HepG2 (cell line): ENCODE measurements at regions not wholly inside any gene's neighbourhood (a gene's known extent, or its start where the extent isn't known, plus 50 kb on each side); places are given as distances from the start of the nearest gene placed in this dataset.

ENCODE experiments used
- ATAC-seq: fragments of 200-7000 bp; cut with Tn5 transposase; 3 replicates; pipeline ENCODE4 v1.9.1; 2020; ENCODE audit warnings: mild to moderate bottlenecking, moderate library complexity
- BruUV-seq: library from RNA; stranded (reverse); fragments of 400-500 nt; replicated peaks from 2 replicates; lab custom pipeline; 2021; lab: Mats Ljungman, UMichigan
- CTCF ChIA-PET: fragments of 300-600 bp; formaldehyde crosslinking; extraction: SDS; loops from one replicate; lab custom pipeline; 2021; ENCODE audit warnings: low total read pairs, inconsistent platforms, low intra/inter-chr PET ratio; lab: Yijun Ruan, JAX
- POLR2A ChIA-PET: fragments of 350-600 bp; sonication (Branson Sonifier 250); formaldehyde crosslinking; loops from one replicate; lab custom pipeline; 2020; ENCODE audit warnings: antibody characterized with exemption, inconsistent platforms; lab: Yijun Ruan, JAX
- DNase-seq: peaks from one replicate; pipeline ENCODE4 v3.0.0-alpha.2; 2015; ENCODE audit warnings: low spot score
- FAIRE-seq: peaks from 3 replicates; lab custom pipeline; 2011; peaks lifted over from hg19 to GRCh38; lab: Jason Lieb, UNC
- H2AFZ ChIP-seq: one replicate; pipeline ENCODE4 v1.6.1; 2011; ENCODE audit warnings: low read length, inconsistent platforms
- H3K27ac ChIP-seq: fragments of 300-600 bp; 3 replicates; pipeline ENCODE4 v1.8.0; 2011; ENCODE audit warnings: mixed run types, mild to moderate bottlenecking, mixed read lengths, low read length, inconsistent platforms; ENCODE audit not compliant: insufficient read depth; ENCODE audit errors: extremely low read length
- H3K27me3 ChIP-seq, 2 experiments: fragments of 200-600 bp in 1 of 2; 2 replicates in 1 of 2; 3 replicates in 1 of 2; pipeline versions ENCODE4 v1.6.0 to v1.8.0; 2011; ENCODE audit warnings: low read length in 2 of 2, mild to moderate bottlenecking in 2 of 2, moderate library complexity in 2 of 2, inconsistent platforms in 1 of 2; ENCODE audit not compliant: insufficient read depth in 2 of 2, control insufficient read depth in 1 of 2
- H3K36me3 ChIP-seq, 2 experiments: fragments of 200-600 bp in 1 of 2; replicated peaks in 1 of 2; 2 replicates in 1 of 2; 3 replicates in 1 of 2; pipeline versions ENCODE4 v1.5.1 to v1.8.0; 2011; ENCODE audit warnings: low read length in 2 of 2, inconsistent platforms in 1 of 2; ENCODE audit not compliant: insufficient read depth in 2 of 2, control insufficient read depth in 1 of 2
- H3K4me1 ChIP-seq: 2 replicates; pipeline ENCODE4 v1.5.1; 2012; ENCODE audit warnings: low read length, inconsistent platforms; ENCODE audit not compliant: insufficient read depth
- H3K4me2 ChIP-seq: 2 replicates; pipeline ENCODE4 v1.6.0; 2011; ENCODE audit warnings: low read depth, low read length, inconsistent platforms
- H3K4me3 ChIP-seq, 3 experiments: fragments of 200-600 bp in 1 of 3; sonication (generic), shearing (Covaris generic) in 1 of 3; replicated peaks in 1 of 3; 2 replicates each; pipeline ENCODE4 v1.5.1; 2011 to 2016; ENCODE audit warnings: low read length in 3 of 3, inconsistent platforms in 2 of 3, low read depth in 2 of 3, mild to moderate bottlenecking in 2 of 3, control low read depth in 1 of 3, mixed read lengths in 1 of 3; ENCODE audit not compliant: insufficient read depth in 1 of 3
- H3K79me2 ChIP-seq: one replicate; pipeline ENCODE4 v1.6.1; 2011; ENCODE audit warnings: low read length, inconsistent platforms; ENCODE audit not compliant: insufficient read depth
- H3K9ac ChIP-seq: 2 replicates; pipeline ENCODE4 v1.6.0; 2011; ENCODE audit warnings: mild to moderate bottlenecking, low read depth, low read length, inconsistent platforms; ENCODE audit not compliant: insufficient read depth
- H3K9me3 ChIP-seq: 2 replicates; pipeline ENCODE4 v1.5.1; 2012; ENCODE audit warnings: mild to moderate bottlenecking, low read length
- H4K20me1 ChIP-seq: 2 replicates; pipeline ENCODE4 v1.6.0; 2011; ENCODE audit warnings: inconsistent platforms, mild to moderate bottlenecking, low read length, moderate library complexity; ENCODE audit not compliant: insufficient read depth
- ARNTL ChIP-seq: sonication (generic); formaldehyde crosslinking; IDR thresholded peaks from 2 replicates; pipeline ENCODE4 v1.4.0; 2020; ENCODE audit warnings: mild to moderate bottlenecking, missing genetic modification reagents
- CBX2 ChIP-seq, 2 experiments: fragments of 200-600 bp in 1 of 2; sonication (generic); formaldehyde crosslinking in 1 of 2; IDR thresholded peaks; 2 replicates each; pipeline versions ENCODE4 v1.7.0 to v1.8.1; 2018 to 2022; ENCODE audit warnings: low read depth in 2 of 2, low read length in 1 of 2, mild to moderate bottlenecking in 1 of 2, missing genetic modification reagents in 1 of 2
- GTF2F1 ChIP-seq: fragments of 150-350 bp; IDR thresholded peaks from 2 replicates; pipeline ENCODE4 v1.6.1; 2014; ENCODE audit warnings: low read length
- MATR3 ChIP-seq: sonication (generic); formaldehyde crosslinking; IDR thresholded peaks from 2 replicates; pipeline ENCODE4 v1.4.0; 2020; ENCODE audit warnings: missing genetic modification reagents
- MIER2 ChIP-seq: IDR thresholded peaks from 2 replicates; pipeline ENCODE4 v1.6.1; 2016; ENCODE audit warnings: missing biosample characterization, missing genetic modification reagents
- RFXAP ChIP-seq: sonication (generic); formaldehyde crosslinking; IDR thresholded peaks from 2 replicates; pipeline ENCODE4 v1.4.0; 2020; ENCODE audit warnings: missing genetic modification reagents, borderline replicate concordance
- SAP130 ChIP-seq: IDR thresholded peaks from 2 replicates; pipeline ENCODE4 v1.6.1; 2016; ENCODE audit warnings: low read depth
- TRIM24 ChIP-seq: sonication (generic); formaldehyde crosslinking; IDR thresholded peaks from 2 replicates; pipeline ENCODE4 v1.8.0; 2022; ENCODE audit warnings: mild to moderate bottlenecking, missing genetic modification reagents
- ZEB1 ChIP-seq: IDR thresholded peaks from 2 replicates; pipeline ENCODE4 v1.6.1; 2012; ENCODE audit warnings: mild to moderate bottlenecking, low read depth, inconsistent platforms; ENCODE audit not compliant: insufficient replicate concordance
- ZNF224 ChIP-seq: sonication (generic); formaldehyde crosslinking; IDR thresholded peaks from 2 replicates; pipeline ENCODE4 v1.5.0; 2020; ENCODE audit warnings: mild to moderate bottlenecking, missing genetic modification reagents
- ZSCAN20 ChIP-seq: sonication (generic); formaldehyde crosslinking; IDR thresholded peaks from 2 replicates; pipeline ENCODE4 v1.4.0; 2020; ENCODE audit warnings: missing genetic modification reagents, mild to moderate bottlenecking, borderline replicate concordance
- WGBS: methylation state at CpG from one replicate; pipeline ENCODE4 v1.1.6; 2017; ENCODE audit warnings: low lambda C conversion rate; 5-methylcytosine and 5-hydroxymethylcytosine counted together
- in situ Hi-C: cut with HindIII; loops from 2 replicates; pipeline ENCODE4 v1.10.0; 2017; ENCODE audit warnings: low pct_unique_long_range_greater_than_20kb; ENCODE audit not compliant: extremely low pct_ligation_motif_present
- intact Hi-C: fragments of 100-400 bp; cut with micrococcal nuclease; formaldehyde crosslinking; loops from one replicate; pipeline ENCODE4 v1.10.0; 2022; ENCODE audit not compliant: unreplicated experiment
- TF ChIP-seq, protein P1 (sequence below), 2 experiments: fragments of 450-650 bp in 1 of 2; sonication (generic) in 1 of 2; formaldehyde crosslinking in 1 of 2; IDR thresholded peaks; 2 replicates each; pipeline versions ENCODE4 v1.6.1 to v1.8.0; 2016 to 2022; ENCODE audit warnings: antibody characterized with exemption in 1 of 2, mild to moderate bottlenecking in 1 of 2, missing genetic modification reagents in 1 of 2
- TF ChIP-seq, protein P2 (sequence below): sonication (generic); formaldehyde crosslinking; IDR thresholded peaks from 2 replicates; pipeline ENCODE4 v1.8.1; 2022; ENCODE audit warnings: mild to moderate bottlenecking, missing genetic modification reagents
- TF ChIP-seq, protein P3 (sequence below): IDR thresholded peaks from 2 replicates; pipeline ENCODE4 v1.6.1; 2016; ENCODE audit warnings: low read depth

DNA sequence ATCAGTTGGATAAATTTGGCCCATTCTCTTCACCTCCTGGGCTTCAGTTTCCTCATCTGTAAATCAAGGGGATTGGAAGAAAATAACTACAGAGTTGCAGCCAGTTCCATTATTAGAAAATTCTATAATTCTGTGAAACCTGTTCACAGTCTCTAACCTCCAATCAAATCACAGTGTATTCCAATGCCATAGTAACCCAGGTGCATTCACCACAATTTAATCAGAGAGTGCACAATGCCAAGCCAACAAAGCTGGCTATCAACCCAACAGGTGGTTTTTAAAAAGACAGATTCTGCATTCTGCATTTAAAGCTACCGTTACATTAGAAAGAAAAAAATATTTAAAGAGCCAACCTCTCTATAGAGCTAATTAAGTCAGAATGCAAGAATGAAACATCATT lies 308.6 kb downstream of the RNF144A start:
- Histone ChIP-seq H3K27ac (no peak overlapping the region), H2AFZ (no peak overlapping the region), H3K36me3 (no peaks in the 10 kb centered on the region), H3K79me2 (no peaks in the 10 kb centered on the region), H4K20me1 (no peaks in the 10 kb centered on the region), H3K9ac (no peak overlapping the region), H3K4me3 (no peak overlapping the region), H3K27me3 (no peaks in the 10 kb centered on the region), H3K4me2 (no peak overlapping the region), H3K4me1 (no peaks in the 10 kb centered on the region), H3K9me3 (no peaks in the 10 kb centered on the region)
- DNase-seq (no peak), FAIRE-seq (no peak), ATAC-seq (no peak)
- POLR2A ChIA-PET, result no interaction called here
- no peak for TF ChIP-seq MATR3
- TF ChIP-seq ZSCAN20 (CRISPR knock-in tag), result no peak
- TF ChIP-seq, protein P1, sequence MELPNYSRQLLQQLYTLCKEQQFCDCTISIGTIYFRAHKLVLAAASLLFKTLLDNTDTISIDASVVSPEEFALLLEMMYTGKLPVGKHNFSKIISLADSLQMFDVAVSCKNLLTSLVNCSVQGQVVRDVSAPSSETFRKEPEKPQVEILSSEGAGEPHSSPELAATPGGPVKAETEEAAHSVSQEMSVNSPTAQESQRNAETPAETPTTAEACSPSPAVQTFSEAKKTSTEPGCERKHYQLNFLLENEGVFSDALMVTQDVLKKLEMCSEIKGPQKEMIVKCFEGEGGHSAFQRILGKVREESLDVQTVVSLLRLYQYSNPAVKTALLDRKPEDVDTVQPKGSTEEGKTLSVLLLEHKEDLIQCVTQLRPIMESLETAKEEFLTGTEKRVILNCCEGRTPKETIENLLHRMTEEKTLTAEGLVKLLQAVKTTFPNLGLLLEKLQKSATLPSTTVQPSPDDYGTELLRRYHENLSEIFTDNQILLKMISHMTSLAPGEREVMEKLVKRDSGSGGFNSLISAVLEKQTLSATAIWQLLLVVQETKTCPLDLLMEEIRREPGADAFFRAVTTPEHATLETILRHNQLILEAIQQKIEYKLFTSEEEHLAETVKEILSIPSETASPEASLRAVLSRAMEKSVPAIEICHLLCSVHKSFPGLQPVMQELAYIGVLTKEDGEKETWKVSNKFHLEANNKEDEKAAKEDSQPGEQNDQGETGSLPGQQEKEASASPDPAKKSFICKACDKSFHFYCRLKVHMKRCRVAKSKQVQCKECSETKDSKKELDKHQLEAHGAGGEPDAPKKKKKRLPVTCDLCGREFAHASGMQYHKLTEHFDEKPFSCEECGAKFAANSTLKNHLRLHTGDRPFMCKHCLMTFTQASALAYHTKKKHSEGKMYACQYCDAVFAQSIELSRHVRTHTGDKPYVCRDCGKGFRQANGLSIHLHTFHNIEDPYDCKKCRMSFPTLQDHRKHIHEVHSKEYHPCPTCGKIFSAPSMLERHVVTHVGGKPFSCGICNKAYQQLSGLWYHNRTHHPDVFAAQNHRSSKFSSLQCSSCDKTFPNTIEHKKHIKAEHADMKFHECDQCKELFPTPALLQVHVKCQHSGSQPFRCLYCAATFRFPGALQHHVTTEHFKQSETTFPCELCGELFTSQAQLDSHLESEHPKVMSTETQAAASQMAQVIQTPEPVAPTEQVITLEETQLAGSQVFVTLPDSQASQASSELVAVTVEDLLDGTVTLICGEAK (IDR thresholded peaks at IDR 0.05), result no peak
- TF ChIP-seq, protein P1 (CRISPR knock-in tag; IDR thresholded peaks at IDR 0.05), result no peak
- TF ChIP-seq, protein P2, sequence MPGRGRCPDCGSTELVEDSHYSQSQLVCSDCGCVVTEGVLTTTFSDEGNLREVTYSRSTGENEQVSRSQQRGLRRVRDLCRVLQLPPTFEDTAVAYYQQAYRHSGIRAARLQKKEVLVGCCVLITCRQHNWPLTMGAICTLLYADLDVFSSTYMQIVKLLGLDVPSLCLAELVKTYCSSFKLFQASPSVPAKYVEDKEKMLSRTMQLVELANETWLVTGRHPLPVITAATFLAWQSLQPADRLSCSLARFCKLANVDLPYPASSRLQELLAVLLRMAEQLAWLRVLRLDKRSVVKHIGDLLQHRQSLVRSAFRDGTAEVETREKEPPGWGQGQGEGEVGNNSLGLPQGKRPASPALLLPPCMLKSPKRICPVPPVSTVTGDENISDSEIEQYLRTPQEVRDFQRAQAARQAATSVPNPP (CRISPR knock-in tag), result no peak
- TF ChIP-seq GTF2F1, result no peak
- TF ChIP-seq ZEB1, result no peak
- TF ChIP-seq TRIM24, result no peak
- no peak for TF ChIP-seq CBX2 (IDR thresholded peaks at IDR 0.05; ENCODE audit: low read depth, low read length)
- no peak for TF ChIP-seq CBX2 (CRISPR knock-in tag; IDR thresholded peaks at IDR 0.05; ENCODE audit: low read depth)
- no peak for TF ChIP-seq ARNTL (CRISPR knock-in tag)
- TF ChIP-seq, protein P3, sequence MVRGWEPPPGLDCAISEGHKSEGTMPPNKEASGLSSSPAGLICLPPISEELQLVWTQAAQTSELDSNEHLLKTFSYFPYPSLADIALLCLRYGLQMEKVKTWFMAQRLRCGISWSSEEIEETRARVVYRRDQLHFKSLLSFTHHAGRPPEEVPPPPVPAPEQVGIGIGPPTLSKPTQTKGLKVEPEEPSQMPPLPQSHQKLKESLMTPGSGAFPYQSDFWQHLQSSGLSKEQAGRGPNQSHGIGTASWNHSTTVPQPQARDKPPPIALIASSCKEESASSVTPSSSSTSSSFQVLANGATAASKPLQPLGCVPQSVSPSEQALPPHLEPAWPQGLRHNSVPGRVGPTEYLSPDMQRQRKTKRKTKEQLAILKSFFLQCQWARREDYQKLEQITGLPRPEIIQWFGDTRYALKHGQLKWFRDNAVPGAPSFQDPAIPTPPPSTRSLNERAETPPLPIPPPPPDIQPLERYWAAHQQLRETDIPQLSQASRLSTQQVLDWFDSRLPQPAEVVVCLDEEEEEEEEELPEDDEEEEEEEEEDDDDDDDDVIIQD (CRISPR knock-in tag), result no peak
- no peak for TF ChIP-seq ZNF224
- no peak for TF ChIP-seq MIER2
- no peak for TF ChIP-seq SAP130 (CRISPR knock-in tag)
- no peak for TF ChIP-seq RFXAP (CRISPR knock-in tag)
- BruUV-seq, result no TSS peak
- CTCF ChIA-PET, result no interaction called here
- in situ Hi-C loops, result no loop called here
- intact Hi-C loops, result no loop called here
- 2% methylated on average over 1 of the region's 1 CpG for WGBS
